Tibial nerve (tissue), 4 donors: ENCODE measurements at regions not wholly inside any gene's neighbourhood (a gene's known extent, or its start where the extent isn't known, plus 50 kb on each side); places are given as distances from the start of the nearest gene placed in this dataset.

Experiments
- DNase-seq, 2 donors: peaks; one replicate each; pipeline ENCODE4 v3.0.0-alpha.2; 2019; ENCODE audit warnings: low spot score in 2 of 2
- H3K27ac ChIP-seq, 4 donors: fragments of 200-600 bp; sonication (generic) in 3 of 4; one replicate each; pipeline ENCODE4 v1.5.1; 2017 to 2019; ENCODE audit warnings: mild to moderate bottlenecking in 1 of 4
- H3K27me3 ChIP-seq, 2 donors: fragments of 200-600 bp; sonication (generic) in 1 of 2; one replicate each; pipeline versions ENCODE4 v1.5.1 to v1.6.0; 2017 to 2019
- H3K36me3 ChIP-seq, 3 donors: fragments of 200-600 bp; sonication (generic); one replicate each; pipeline ENCODE4 v1.5.1; 2018 to 2019
- H3K4me1 ChIP-seq, 4 donors: fragments of 200-600 bp; sonication (generic) in 3 of 4; one replicate each; pipeline ENCODE4 v1.5.1; 2017 to 2019
- H3K4me3 ChIP-seq, 4 donors: fragments of 200-600 bp; sonication (generic) in 3 of 4; one replicate each; pipeline ENCODE4 v1.5.1; 2017 to 2019; ENCODE audit warnings: mild to moderate bottlenecking in 1 of 4, moderate library complexity in 1 of 4
- H3K9me3 ChIP-seq, 4 donors: fragments of 200-600 bp; sonication (generic) in 3 of 4; one replicate each; pipeline ENCODE4 v1.5.1; 2017 to 2019
- EP300 ChIP-seq, 2 donors: sonication (generic); formaldehyde crosslinking; IDR thresholded peaks; one replicate each; pipeline ENCODE4 v1.6.1; 2017; ENCODE audit warnings: antibody characterized with exemption in 2 of 2, mild to moderate bottlenecking in 1 of 2
- POLR2A ChIP-seq, 2 donors: fragments of 450-650 bp; IDR thresholded peaks; one replicate each; pipeline ENCODE4 v1.6.1; 2017; ENCODE audit warnings: antibody characterized with exemption in 2 of 2, mild to moderate bottlenecking in 2 of 2, moderate library complexity in 2 of 2
- WGBS, 2 donors: methylation state at CpG; one replicate each; pipeline ENCODE4 v1.1.5; 2018; 5-methylcytosine and 5-hydroxymethylcytosine counted together
- TF ChIP-seq, protein P1 (sequence below), 5 experiments: fragments of 200-600 bp in 3 of 5; fragments of 450-650 bp in 2 of 5; sonication (generic) in 3 of 5; IDR thresholded peaks; one replicate each; pipeline ENCODE4 v1.5.1; 2016 to 2019; ENCODE audit warnings: antibody characterized with exemption in 5 of 5, mild to moderate bottlenecking in 3 of 5, moderate library complexity in 2 of 5

DNA sequence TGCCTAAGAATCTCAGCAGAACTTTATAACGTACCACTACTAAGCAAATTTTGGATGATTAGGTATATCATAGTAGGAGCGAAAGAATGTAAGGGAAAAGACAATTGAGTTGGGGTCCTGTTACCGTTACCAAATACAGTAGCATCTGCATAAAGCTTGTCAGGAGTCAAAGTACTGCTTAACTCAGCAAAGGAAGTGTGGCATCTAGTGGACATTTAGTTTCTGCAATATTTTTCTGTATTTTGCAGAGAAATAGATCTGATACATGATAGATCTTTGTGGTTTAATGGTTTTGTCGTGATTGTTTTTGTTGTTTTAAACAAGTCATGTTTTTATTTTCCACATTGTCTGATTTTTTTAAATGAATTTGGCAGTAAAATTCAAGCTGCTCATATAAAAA is 81.0 kb upstream of the SMARCAD1 start:
- TF ChIP-seq, protein P1, sequence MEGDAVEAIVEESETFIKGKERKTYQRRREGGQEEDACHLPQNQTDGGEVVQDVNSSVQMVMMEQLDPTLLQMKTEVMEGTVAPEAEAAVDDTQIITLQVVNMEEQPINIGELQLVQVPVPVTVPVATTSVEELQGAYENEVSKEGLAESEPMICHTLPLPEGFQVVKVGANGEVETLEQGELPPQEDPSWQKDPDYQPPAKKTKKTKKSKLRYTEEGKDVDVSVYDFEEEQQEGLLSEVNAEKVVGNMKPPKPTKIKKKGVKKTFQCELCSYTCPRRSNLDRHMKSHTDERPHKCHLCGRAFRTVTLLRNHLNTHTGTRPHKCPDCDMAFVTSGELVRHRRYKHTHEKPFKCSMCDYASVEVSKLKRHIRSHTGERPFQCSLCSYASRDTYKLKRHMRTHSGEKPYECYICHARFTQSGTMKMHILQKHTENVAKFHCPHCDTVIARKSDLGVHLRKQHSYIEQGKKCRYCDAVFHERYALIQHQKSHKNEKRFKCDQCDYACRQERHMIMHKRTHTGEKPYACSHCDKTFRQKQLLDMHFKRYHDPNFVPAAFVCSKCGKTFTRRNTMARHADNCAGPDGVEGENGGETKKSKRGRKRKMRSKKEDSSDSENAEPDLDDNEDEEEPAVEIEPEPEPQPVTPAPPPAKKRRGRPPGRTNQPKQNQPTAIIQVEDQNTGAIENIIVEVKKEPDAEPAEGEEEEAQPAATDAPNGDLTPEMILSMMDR (IDR thresholded peaks at IDR 0.05) = peak in 1 of 5 experiments; percentile 12
- TF ChIP-seq EP300 (IDR thresholded peaks at IDR 0.05) (no peak), POLR2A (IDR thresholded peaks at IDR 0.05) (no peak)
- 47% methylated on average over 4 of the region's 4 CpGs for WGBS, 2 donors
- H3K4me3 ChIP-seq = no peak overlapping the region

DNA sequence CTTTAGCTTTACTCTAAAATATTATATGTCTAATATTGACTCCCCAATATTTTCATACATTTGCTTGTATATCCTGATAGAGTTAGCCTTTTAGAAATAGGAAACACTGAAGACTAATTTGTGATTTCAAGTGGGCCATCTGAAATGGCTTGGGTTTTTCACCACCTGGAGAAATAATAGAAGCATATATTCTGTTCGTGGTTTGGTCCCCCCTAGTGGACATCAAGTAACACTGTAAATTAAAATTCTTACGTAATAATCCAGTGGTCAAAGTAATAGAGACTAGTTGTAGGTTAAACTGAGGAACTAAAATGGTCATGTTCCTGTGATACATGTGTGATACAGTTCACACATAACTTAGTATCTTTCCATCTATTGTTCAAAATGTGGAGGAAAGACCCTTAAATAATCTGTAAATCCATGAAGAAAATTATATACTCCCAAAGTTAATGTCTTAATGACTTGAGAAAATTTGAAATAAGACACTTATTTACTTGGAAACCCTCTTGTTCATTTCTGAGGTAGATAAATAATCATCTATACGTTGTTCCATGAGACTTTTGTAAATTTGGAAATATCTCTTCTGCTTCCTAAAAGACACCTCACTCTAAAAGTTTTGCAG is 79.8 kb upstream of the SMARCAD1 start:
- Histone ChIP-seq H3K36me3 (no peaks in the 10 kb centered on the region), H3K9me3 (no peaks in the 10 kb centered on the region), H3K27me3 (no peaks in the 10 kb centered on the region), H3K4me3 (no peak overlapping the region), H3K4me1 (no peaks in the 10 kb centered on the region), H3K27ac (no peak overlapping the region)
- TF ChIP-seq POLR2A (IDR thresholded peaks at IDR 0.05) (no peak), EP300 (IDR thresholded peaks at IDR 0.05) (no peak)
- TF ChIP-seq, protein P1 (IDR thresholded peaks at IDR 0.05) = peak; percentile 25 to 41 (median 36)
- no peak for DNase-seq
- 16 to 17% methylated on average over 3 of the region's 3 CpGs for WGBS, 2 donors

More for the DNA sequence above, 81.0 kb upstream of the SMARCAD1 start:
- H3K36me3 ChIP-seq = no peaks in the 10 kb centered on the region
- H3K4me1 ChIP-seq = no peaks in the 10 kb centered on the region
- no peak for DNase-seq
- no peaks in the 10 kb centered on the region for H3K27me3 ChIP-seq
- no peak overlapping the region for H3K27ac ChIP-seq
- no peaks in the 10 kb centered on the region for H3K9me3 ChIP-seq

DNA sequence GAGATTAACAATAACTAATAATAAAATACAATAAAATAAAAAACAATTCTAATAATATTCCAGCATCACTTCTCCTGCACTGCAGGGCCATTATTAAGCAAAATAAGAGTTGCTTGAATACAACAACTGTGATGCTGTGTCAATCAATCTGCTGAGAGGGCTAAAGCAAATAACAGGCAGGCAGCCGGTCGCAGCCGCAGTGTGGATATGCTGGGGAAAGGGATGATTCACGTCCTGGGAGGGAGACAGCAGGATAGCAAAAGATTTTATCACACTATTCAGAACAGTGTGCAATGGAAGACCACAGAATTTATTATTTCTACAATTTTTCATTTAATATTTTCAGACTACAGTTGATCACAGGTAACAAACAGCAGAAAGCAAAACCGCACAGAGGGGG is 76.5 kb upstream of the SMARCAD1 start:
- DNase-seq = no peak
- no peaks in the 10 kb centered on the region for H3K4me1 ChIP-seq
- H3K36me3 ChIP-seq = no peaks in the 10 kb centered on the region
- TF ChIP-seq EP300 (IDR thresholded peaks at IDR 0.05) (no peak), POLR2A (IDR thresholded peaks at IDR 0.05) (no peak)
- TF ChIP-seq, protein P1 (IDR thresholded peaks at IDR 0.05) = no peak
- no peak overlapping the region for H3K27ac ChIP-seq
- 80 to 83% methylated on average over 5 of the region's 5 CpGs for WGBS, 2 donors
- H3K9me3 ChIP-seq = no peaks in the 10 kb centered on the region
- no peak overlapping the region for H3K4me3 ChIP-seq
- no peaks in the 10 kb centered on the region for H3K27me3 ChIP-seq

DNA sequence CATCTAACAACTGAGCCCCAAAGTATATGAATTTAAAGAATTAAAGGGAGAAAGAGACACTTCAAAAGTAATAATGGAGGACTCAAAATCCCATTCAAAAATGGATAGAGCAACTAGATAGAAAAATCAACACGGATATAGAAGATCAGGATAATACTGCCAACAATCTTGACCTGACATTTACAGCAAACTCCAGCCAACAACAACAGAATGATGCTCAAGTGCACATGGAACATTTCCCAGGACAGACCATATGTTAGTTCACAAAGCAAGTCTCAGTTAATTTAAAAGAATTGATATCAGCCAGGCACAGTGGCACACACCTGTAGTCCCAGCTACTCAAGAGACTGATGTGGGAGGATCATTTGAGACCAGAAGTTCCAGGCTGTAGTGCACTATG is 72.0 kb upstream of the SMARCAD1 start:
- Histone ChIP-seq H3K27me3 (no peaks in the 10 kb centered on the region), H3K4me3 (no peak overlapping the region), H3K4me1 (no peaks in the 10 kb centered on the region), H3K27ac (no peak overlapping the region), H3K36me3 (no peaks in the 10 kb centered on the region), H3K9me3 (no peaks in the 10 kb centered on the region)
- no peak for DNase-seq
- WGBS, 2 donors = 33 to 56% methylated on average over 1 of the region's 1 CpG
- TF ChIP-seq POLR2A (IDR thresholded peaks at IDR 0.05) (no peak), EP300 (IDR thresholded peaks at IDR 0.05) (no peak)
- TF ChIP-seq, protein P1 (IDR thresholded peaks at IDR 0.05) = no peak

DNA sequence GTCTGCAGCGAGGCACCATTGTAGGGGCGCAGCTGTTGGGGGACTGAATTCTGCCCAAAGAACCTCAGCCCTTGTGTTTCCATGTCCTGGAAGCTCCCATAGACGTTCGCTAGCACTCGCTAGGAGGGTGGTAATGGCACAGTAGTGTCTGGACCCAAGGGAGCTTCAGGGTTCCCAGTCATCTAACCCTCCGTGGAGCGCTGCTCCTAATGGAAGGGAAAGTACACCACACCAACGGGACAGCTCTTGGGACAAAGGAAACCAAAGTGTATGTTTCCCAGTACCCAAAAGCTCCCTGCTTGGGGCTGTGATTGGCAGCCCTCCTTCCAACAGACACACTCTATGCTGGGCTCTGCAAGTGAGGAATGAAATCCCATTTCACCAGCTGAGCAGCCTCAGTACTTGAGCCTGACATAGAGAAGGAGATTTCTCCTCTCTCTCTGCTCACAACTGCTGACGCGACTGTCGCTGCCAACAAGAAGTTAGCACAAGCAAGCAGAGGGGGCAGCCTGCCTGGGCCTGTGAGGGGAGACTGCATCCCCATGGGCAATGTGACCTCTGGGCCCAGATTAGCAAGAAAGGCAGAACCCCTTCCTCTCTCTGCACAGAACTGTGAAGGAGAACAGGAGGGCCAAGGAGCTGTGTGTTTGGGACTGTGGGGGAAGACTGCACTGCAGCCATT is 67.6 kb upstream of the SMARCAD1 start:
- no peak for DNase-seq
- Histone ChIP-seq H3K4me1 (no peaks in the 10 kb centered on the region), H3K36me3 (no peaks in the 10 kb centered on the region), H3K27ac (no peak overlapping the region), H3K4me3 (no peak overlapping the region), H3K27me3 (no peaks in the 10 kb centered on the region), H3K9me3 (peaks cover 0 to 5% (median 0%) of the 10 kb centered on the region in 4 donors)
- no peak for TF ChIP-seq POLR2A (IDR thresholded peaks at IDR 0.05)
- no peak for TF ChIP-seq EP300 (IDR thresholded peaks at IDR 0.05)
- TF ChIP-seq, protein P1 (IDR thresholded peaks at IDR 0.05) = no peak
- WGBS, 2 donors = 85 to 95% methylated on average over 8 to 11 of the region's 11 CpGs
